ENCODE measurements at regions not wholly inside any gene's neighbourhood (a gene's known extent, or its start where the extent isn't known, plus 50 kb on each side); places are given as distances from the start of the nearest gene placed in this dataset.

GRCh38 chrX:138875472-138875871 lies 164.0 kb upstream of the FGF13 start:
- TF ChIP-seq POLR2AphosphoS5 (IDR thresholded peaks at IDR 0.05) (no peak), CTCF (IDR thresholded peaks at IDR 0.05) (no peak), POLR2A (IDR thresholded peaks at IDR 0.05) (no peak)

All from breast epithelium (tissue), 3 donors.